ENCODE measurements at regions not wholly inside any gene's neighbourhood (a gene's known extent, or its start where the extent isn't known, plus 50 kb on each side); places are given as distances from the start of the nearest gene placed in this dataset.

DNA sequence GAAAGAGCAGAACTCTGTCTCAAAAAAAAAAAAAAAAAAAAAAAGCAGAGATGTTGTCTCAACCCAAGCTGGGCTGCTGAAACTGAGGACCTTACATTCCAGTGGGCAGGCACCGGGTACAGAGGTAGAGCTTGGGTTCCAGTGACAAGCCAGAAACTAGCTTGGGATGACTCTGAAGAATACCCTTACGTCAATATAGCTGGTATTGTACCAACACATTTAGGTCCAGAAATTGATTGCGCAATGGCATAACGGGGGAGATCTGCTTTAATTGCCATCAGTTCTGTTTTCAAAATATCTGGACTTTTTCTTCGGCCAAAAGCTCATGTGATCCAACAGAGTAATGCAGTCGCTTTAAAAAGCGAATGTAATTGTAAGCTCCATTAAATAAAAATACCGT is 103.1 kb upstream of the UBL3 start:
- no peaks in the 10 kb centered on the region; the same call in 1 of the 2 replicates for H3K9me2 ChIP-seq (ENCODE audit: insufficient read depth)
- no peak overlapping the region for H3K4me3 Mint-ChIP-seq
- no peaks in the 10 kb centered on the region for H3K36me3 Mint-ChIP-seq (ENCODE audit: low read depth)
- ATAC-seq: no peak
- H3K27ac Mint-ChIP-seq: no peak overlapping the region
- no peaks in the 10 kb centered on the region for H4K20me1 ChIP-seq (replicated peaks; ENCODE audit: insufficient read depth)
- no peaks in the 10 kb centered on the region for H3K36me3 ChIP-seq (ENCODE audit: insufficient read depth)
- TF ChIP-seq, protein P1, sequence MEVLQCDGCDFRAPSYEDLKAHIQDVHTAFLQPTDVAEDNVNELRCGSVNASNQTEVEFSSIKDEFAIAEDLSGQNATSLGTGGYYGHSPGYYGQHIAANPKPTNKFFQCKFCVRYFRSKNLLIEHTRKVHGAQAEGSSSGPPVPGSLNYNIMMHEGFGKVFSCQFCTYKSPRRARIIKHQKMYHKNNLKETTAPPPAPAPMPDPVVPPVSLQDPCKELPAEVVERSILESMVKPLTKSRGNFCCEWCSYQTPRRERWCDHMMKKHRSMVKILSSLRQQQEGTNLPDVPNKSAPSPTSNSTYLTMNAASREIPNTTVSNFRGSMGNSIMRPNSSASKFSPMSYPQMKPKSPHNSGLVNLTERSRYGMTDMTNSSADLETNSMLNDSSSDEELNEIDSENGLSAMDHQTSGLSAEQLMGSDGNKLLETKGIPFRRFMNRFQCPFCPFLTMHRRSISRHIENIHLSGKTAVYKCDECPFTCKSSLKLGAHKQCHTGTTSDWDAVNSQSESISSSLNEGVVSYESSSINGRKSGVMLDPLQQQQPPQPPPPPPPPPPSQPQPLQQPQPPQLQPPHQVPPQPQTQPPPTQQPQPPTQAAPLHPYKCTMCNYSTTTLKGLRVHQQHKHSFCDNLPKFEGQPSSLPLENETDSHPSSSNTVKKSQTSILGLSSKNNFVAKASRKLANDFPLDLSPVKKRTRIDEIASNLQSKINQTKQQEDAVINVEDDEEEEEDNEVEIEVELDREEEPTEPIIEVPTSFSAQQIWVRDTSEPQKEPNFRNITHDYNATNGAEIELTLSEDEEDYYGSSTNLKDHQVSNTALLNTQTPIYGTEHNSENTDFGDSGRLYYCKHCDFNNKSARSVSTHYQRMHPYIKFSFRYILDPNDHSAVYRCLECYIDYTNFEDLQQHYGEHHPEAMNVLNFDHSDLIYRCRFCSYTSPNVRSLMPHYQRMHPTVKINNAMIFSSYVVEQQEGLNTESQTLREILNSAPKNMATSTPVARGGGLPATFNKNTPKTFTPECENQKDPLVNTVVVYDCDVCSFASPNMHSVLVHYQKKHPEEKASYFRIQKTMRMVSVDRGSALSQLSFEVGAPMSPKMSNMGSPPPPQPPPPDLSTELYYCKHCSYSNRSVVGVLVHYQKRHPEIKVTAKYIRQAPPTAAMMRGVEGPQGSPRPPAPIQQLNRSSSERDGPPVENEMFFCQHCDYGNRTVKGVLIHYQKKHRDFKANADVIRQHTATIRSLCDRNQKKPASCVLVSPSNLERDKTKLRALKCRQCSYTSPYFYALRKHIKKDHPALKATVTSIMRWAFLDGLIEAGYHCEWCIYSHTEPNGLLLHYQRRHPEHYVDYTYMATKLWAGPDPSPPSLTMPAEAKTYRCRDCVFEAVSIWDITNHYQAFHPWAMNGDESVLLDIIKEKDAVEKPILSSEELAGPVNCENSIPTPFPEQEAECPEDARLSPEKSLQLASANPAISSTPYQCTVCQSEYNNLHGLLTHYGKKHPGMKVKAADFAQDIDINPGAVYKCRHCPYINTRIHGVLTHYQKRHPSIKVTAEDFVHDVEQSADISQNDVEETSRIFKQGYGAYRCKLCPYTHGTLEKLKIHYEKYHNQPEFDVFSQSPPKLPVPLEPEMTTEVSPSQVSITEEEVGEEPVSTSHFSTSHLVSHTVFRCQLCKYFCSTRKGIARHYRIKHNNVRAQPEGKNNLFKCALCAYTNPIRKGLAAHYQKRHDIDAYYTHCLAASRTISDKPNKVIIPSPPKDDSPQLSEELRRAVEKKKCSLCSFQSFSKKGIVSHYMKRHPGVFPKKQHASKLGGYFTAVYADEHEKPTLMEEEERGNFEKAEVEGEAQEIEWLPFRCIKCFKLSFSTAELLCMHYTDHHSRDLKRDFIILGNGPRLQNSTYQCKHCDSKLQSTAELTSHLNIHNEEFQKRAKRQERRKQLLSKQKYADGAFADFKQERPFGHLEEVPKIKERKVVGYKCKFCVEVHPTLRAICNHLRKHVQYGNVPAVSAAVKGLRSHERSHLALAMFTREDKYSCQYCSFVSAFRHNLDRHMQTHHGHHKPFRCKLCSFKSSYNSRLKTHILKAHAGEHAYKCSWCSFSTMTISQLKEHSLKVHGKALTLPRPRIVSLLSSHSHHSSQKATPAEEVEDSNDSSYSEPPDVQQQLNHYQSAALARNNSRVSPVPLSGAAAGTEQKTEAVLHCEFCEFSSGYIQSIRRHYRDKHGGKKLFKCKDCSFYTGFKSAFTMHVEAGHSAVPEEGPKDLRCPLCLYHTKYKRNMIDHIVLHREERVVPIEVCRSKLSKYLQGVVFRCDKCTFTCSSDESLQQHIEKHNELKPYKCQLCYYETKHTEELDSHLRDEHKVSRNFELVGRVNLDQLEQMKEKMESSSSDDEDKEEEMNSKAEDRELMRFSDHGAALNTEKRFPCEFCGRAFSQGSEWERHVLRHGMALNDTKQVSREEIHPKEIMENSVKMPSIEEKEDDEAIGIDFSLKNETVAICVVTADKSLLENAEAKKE (CRISPR knock-in tag; IDR thresholded peaks at IDR 0.05): no peak
- TF ChIP-seq EZH2phosphoT487 (IDR thresholded peaks at IDR 0.05; ENCODE audit: unreplicated experiment): no peak
- TF ChIP-seq POLR2AphosphoS5 (IDR thresholded peaks at IDR 0.05; ENCODE audit: low read depth): no peak
- TF ChIP-seq, protein P2, sequence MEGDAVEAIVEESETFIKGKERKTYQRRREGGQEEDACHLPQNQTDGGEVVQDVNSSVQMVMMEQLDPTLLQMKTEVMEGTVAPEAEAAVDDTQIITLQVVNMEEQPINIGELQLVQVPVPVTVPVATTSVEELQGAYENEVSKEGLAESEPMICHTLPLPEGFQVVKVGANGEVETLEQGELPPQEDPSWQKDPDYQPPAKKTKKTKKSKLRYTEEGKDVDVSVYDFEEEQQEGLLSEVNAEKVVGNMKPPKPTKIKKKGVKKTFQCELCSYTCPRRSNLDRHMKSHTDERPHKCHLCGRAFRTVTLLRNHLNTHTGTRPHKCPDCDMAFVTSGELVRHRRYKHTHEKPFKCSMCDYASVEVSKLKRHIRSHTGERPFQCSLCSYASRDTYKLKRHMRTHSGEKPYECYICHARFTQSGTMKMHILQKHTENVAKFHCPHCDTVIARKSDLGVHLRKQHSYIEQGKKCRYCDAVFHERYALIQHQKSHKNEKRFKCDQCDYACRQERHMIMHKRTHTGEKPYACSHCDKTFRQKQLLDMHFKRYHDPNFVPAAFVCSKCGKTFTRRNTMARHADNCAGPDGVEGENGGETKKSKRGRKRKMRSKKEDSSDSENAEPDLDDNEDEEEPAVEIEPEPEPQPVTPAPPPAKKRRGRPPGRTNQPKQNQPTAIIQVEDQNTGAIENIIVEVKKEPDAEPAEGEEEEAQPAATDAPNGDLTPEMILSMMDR (conservative IDR thresholded peaks at IDR 0.05; ENCODE audit: low read depth in 2 of 2): no peak
- no peak for TF ChIP-seq ZNF114 (CRISPR knock-in tag; IDR thresholded peaks at IDR 0.05)
- no peak for TF ChIP-seq ZNF331 (CRISPR knock-in tag; IDR thresholded peaks at IDR 0.05; ENCODE audit: low read depth)
- TF ChIP-seq, protein P3, sequence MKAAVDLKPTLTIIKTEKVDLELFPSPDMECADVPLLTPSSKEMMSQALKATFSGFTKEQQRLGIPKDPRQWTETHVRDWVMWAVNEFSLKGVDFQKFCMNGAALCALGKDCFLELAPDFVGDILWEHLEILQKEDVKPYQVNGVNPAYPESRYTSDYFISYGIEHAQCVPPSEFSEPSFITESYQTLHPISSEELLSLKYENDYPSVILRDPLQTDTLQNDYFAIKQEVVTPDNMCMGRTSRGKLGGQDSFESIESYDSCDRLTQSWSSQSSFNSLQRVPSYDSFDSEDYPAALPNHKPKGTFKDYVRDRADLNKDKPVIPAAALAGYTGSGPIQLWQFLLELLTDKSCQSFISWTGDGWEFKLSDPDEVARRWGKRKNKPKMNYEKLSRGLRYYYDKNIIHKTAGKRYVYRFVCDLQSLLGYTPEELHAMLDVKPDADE (IDR thresholded peaks at IDR 0.05): no peak
- TF ChIP-seq JUNB (IDR thresholded peaks at IDR 0.05; ENCODE audit: unreplicated experiment): no peak
- no peak for TF ChIP-seq EZH2 (IDR thresholded peaks at IDR 0.05; ENCODE audit: low read depth, unreplicated experiment)
- no peak for TF ChIP-seq CREB1 (CRISPR knock-in tag; IDR thresholded peaks at IDR 0.05; ENCODE audit: low read depth)
- no peak for TF ChIP-seq NANOG (IDR thresholded peaks at IDR 0.05; ENCODE audit: borderline replicate concordance)
- TF ChIP-seq, protein P4, sequence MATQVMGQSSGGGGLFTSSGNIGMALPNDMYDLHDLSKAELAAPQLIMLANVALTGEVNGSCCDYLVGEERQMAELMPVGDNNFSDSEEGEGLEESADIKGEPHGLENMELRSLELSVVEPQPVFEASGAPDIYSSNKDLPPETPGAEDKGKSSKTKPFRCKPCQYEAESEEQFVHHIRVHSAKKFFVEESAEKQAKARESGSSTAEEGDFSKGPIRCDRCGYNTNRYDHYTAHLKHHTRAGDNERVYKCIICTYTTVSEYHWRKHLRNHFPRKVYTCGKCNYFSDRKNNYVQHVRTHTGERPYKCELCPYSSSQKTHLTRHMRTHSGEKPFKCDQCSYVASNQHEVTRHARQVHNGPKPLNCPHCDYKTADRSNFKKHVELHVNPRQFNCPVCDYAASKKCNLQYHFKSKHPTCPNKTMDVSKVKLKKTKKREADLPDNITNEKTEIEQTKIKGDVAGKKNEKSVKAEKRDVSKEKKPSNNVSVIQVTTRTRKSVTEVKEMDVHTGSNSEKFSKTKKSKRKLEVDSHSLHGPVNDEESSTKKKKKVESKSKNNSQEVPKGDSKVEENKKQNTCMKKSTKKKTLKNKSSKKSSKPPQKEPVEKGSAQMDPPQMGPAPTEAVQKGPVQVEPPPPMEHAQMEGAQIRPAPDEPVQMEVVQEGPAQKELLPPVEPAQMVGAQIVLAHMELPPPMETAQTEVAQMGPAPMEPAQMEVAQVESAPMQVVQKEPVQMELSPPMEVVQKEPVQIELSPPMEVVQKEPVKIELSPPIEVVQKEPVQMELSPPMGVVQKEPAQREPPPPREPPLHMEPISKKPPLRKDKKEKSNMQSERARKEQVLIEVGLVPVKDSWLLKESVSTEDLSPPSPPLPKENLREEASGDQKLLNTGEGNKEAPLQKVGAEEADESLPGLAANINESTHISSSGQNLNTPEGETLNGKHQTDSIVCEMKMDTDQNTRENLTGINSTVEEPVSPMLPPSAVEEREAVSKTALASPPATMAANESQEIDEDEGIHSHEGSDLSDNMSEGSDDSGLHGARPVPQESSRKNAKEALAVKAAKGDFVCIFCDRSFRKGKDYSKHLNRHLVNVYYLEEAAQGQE (IDR thresholded peaks at IDR 0.05; ENCODE audit: unreplicated experiment): no peak
- TF ChIP-seq STAT1 (IDR thresholded peaks at IDR 0.05; ENCODE audit: unreplicated experiment): no peak
- peaks cover 22% of the 10 kb centered on the region for H3K4me1 ChIP-seq (ENCODE audit: insufficient read depth)
- H3F3A ChIP-seq (replicated peaks; ENCODE audit: low read depth): no peaks in the 10 kb centered on the region
- no peak overlapping the region for H3K4me3 ChIP-seq
- peaks cover 24% of the 10 kb centered on the region for H3K4me1 Mint-ChIP-seq
- H3K79me2 ChIP-seq (replicated peaks; ENCODE audit: insufficient read depth): no peaks in the 10 kb centered on the region
- no peaks in the 10 kb centered on the region for H3K9me3 Mint-ChIP-seq
- H3K27me3 ChIP-seq (ENCODE audit: insufficient read depth): no peaks in the 10 kb centered on the region
- no peak overlapping the region for H3K4me2 ChIP-seq
- H3K27me3 Mint-ChIP-seq (ENCODE audit: insufficient read depth, low read depth, poor library complexity): peaks cover 6% of the 10 kb centered on the region
- no peak overlapping the region for H2AFZ ChIP-seq
- H3K27ac ChIP-seq (ENCODE audit: low read depth): no peak overlapping the region
- DNase-seq (ENCODE audit: low spot score): no peak

Measured in GM23338 (cell line).